K562 (cell line): ENCODE measurements at regions not wholly inside any gene's neighbourhood (a gene's known extent, or its start where the extent isn't known, plus 50 kb on each side); places are given as distances from the start of the nearest gene placed in this dataset.

Source experiments
- C11orf30 ChIP-seq: fragments of 450-650 bp; IDR thresholded peaks from 2 replicates; pipeline ENCODE4 v1.6.1; 2016; ENCODE audit warnings: low read depth, mild to moderate bottlenecking
- CBX8 ChIP-seq: fragments of 200-600 bp; sonication (generic); IDR thresholded peaks from 2 replicates; pipeline ENCODE4 v1.6.1; 2012; ENCODE audit warnings: borderline replicate concordance, mixed run types, low read depth, mild to moderate bottlenecking, moderate library complexity, mixed read lengths, low read length, control low read depth, inconsistent platforms; ENCODE audit not compliant: poor library complexity, severe bottlenecking; ENCODE audit errors: extremely low read depth
- ESRRB ChIP-seq: fragments of 250-450 bp; sonication (Bioruptor Pico); IDR thresholded peaks from 2 replicates; pipeline ENCODE4 v1.5.0; 2020; ENCODE audit warnings: mild to moderate bottlenecking, moderate library complexity, borderline replicate concordance
- GABPA ChIP-seq: fragments of 200-800 bp; sonication (Bioruptor generic); conservative IDR thresholded peaks from 2 replicates; pipeline ENCODE4 v1.6.1; 2016; ENCODE audit warnings: low read depth, missing genetic modification characterization, missing compliant biosample characterization
- KDM1A ChIP-seq, 2 experiments: fragments of 450-650 bp; IDR thresholded peaks; 2 replicates each; pipeline ENCODE4 v1.6.1; 2016; ENCODE audit warnings: mild to moderate bottlenecking in 2 of 2
- KLF10 ChIP-seq: fragments of 250-450 bp; sonication (Bioruptor Pico); IDR thresholded peaks from 2 replicates; pipeline ENCODE4 v1.6.1; 2021; ENCODE audit warnings: matching md5 sums
- PCBP1 ChIP-seq: fragments of 200-400 bp; formaldehyde crosslinking; IDR thresholded peaks from 2 replicates; pipeline ENCODE4 v1.6.1; 2018; ENCODE audit warnings: mild to moderate bottlenecking, low read depth, low read length; ENCODE audit not compliant: poor library complexity, severe bottlenecking
- RAD21 ChIP-seq, 2 experiments: fragments of 250-450 bp in 1 of 2; fragments of 450-650 bp in 1 of 2; sonication (Bioruptor Pico) in 1 of 2; formaldehyde crosslinking in 1 of 2; IDR thresholded peaks in 1 of 2; conservative IDR thresholded peaks in 1 of 2; 2 replicates each; pipeline versions ENCODE4 v1.4.0 to v1.8.0; 2020 to 2022; ENCODE audit warnings: mild to moderate bottlenecking in 2 of 2, moderate library complexity in 1 of 2
- SIN3B ChIP-seq: fragments of 450-650 bp; IDR thresholded peaks from 2 replicates; pipeline ENCODE4 v1.6.1; 2017; ENCODE audit warnings: low read depth, mild to moderate bottlenecking, moderate library complexity
- SRSF1 ChIP-seq: fragments of 200-400 bp; formaldehyde crosslinking; IDR thresholded peaks from 2 replicates; pipeline ENCODE4 v1.6.1; 2017; ENCODE audit warnings: mild to moderate bottlenecking, low read depth, low read length, moderate library complexity
- TF ChIP-seq, protein P1 (sequence below): fragments of 250-450 bp; sonication (Bioruptor Pico); IDR thresholded peaks from 2 replicates; pipeline ENCODE4 v1.4.0; 2020; ENCODE audit warnings: mild to moderate bottlenecking, moderate library complexity, borderline replicate concordance
- TF ChIP-seq, protein P2 (sequence below): fragments of 250-450 bp; sonication (Bioruptor Pico); IDR thresholded peaks from 2 replicates; pipeline ENCODE4 v1.8.0; 2022; ENCODE audit warnings: inconsistent platforms, mild to moderate bottlenecking, moderate library complexity, borderline replicate concordance
- TF ChIP-seq, protein P3 (sequence below): fragments of 450-650 bp; conservative IDR thresholded peaks from 2 replicates; pipeline ENCODE4 v1.6.1; 2016; ENCODE audit warnings: missing genetic modification characterization, low read depth, mild to moderate bottlenecking, missing compliant biosample characterization, moderate library complexity
- TF ChIP-seq, protein P4 (sequence below): fragments of 250-450 bp; sonication (Bioruptor Pico); IDR thresholded peaks from 2 replicates; pipeline ENCODE4 v1.4.0; 2020; ENCODE audit warnings: mild to moderate bottlenecking, moderate library complexity
- TF ChIP-seq, protein P5 (sequence below), 2 experiments: fragments of 450-650 bp; IDR thresholded peaks; 2 replicates each; pipeline ENCODE4 v1.6.1; 2016
- TF ChIP-seq, protein P6 (sequence below): fragments of 250-450 bp; sonication (Bioruptor Pico); IDR thresholded peaks from 2 replicates; pipeline ENCODE4 v1.8.0; 2021; ENCODE audit warnings: borderline replicate concordance, mild to moderate bottlenecking, moderate library complexity; ENCODE audit not compliant: poor library complexity, severe bottlenecking

DNA sequence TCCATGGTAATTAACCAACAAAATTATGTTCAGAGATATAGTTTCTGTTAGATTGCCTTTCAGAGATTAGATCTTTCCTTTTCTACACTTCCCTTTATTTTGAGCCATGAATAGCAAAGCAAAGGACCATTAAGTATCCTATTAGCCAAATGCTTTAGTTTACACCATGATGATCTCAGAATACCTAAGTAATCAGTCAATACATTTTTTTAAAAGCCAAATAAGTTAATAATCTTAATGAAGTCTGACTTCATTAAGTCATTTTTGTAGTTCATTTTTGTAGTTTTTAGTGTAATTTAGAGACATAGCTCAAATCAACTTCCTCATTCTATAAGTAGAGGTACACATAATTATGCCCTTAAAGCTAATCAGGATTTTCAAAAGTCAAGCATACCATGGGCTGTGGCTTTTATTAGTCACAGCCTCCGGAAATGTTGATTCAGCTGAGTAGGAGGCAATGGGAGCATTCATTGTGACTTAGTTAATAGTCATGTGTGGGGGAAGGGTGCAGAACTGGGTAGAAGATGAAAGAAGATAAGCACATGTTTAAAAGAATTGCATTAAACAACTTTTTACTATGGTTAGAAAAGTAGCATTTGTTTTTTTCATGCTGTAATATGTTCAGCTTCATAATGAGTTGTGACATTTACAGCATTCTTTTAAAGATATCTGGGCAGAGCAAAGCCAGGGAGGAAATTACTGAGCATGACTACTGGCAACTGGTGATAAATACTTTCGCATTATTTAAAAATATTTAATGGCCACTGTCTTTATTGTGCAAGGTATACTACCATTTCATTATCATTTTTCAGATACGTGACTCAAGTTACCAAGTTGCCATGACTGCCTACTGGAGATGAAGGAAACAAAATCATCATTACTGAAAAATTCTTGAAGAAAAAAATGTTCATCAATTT, 57.3 kb upstream of the CCDC71L start (continued):
- TF ChIP-seq, protein P1, sequence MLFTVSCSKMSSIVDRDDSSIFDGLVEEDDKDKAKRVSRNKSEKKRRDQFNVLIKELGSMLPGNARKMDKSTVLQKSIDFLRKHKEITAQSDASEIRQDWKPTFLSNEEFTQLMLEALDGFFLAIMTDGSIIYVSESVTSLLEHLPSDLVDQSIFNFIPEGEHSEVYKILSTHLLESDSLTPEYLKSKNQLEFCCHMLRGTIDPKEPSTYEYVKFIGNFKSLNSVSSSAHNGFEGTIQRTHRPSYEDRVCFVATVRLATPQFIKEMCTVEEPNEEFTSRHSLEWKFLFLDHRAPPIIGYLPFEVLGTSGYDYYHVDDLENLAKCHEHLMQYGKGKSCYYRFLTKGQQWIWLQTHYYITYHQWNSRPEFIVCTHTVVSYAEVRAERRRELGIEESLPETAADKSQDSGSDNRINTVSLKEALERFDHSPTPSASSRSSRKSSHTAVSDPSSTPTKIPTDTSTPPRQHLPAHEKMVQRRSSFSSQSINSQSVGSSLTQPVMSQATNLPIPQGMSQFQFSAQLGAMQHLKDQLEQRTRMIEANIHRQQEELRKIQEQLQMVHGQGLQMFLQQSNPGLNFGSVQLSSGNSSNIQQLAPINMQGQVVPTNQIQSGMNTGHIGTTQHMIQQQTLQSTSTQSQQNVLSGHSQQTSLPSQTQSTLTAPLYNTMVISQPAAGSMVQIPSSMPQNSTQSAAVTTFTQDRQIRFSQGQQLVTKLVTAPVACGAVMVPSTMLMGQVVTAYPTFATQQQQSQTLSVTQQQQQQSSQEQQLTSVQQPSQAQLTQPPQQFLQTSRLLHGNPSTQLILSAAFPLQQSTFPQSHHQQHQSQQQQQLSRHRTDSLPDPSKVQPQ (CRISPR knock-in tag), result no peak
- TF ChIP-seq CBX8, result no peak
- TF ChIP-seq RAD21 (CRISPR knock-in tag; conservative IDR thresholded peaks at IDR 0.05 in 1 of 2, IDR thresholded peaks at IDR 0.05 in 1 of 2), result peak; percentile 26
- no peak for TF ChIP-seq KLF10 (CRISPR knock-in tag)
- TF ChIP-seq, protein P2, sequence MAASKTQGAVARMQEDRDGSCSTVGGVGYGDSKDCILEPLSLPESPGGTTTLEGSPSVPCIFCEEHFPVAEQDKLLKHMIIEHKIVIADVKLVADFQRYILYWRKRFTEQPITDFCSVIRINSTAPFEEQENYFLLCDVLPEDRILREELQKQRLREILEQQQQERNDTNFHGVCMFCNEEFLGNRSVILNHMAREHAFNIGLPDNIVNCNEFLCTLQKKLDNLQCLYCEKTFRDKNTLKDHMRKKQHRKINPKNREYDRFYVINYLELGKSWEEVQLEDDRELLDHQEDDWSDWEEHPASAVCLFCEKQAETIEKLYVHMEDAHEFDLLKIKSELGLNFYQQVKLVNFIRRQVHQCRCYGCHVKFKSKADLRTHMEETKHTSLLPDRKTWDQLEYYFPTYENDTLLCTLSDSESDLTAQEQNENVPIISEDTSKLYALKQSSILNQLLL (CRISPR knock-in tag), result no peak
- peak; percentile 67 for TF ChIP-seq GABPA (tag)
- peak; percentile 87 to 92 for TF ChIP-seq KDM1A (IDR thresholded peaks at IDR 0.05)
- TF ChIP-seq, protein P3, sequence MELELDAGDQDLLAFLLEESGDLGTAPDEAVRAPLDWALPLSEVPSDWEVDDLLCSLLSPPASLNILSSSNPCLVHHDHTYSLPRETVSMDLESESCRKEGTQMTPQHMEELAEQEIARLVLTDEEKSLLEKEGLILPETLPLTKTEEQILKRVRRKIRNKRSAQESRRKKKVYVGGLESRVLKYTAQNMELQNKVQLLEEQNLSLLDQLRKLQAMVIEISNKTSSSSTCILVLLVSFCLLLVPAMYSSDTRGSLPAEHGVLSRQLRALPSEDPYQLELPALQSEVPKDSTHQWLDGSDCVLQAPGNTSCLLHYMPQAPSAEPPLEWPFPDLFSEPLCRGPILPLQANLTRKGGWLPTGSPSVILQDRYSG (tag), result 0 out of 2 replicates have a peak, but pooled peaks have one; percentile 28
- TF ChIP-seq C11orf30, result peak; percentile 76
- TF ChIP-seq ESRRB (CRISPR knock-in tag), result no peak
- TF ChIP-seq, protein P4, sequence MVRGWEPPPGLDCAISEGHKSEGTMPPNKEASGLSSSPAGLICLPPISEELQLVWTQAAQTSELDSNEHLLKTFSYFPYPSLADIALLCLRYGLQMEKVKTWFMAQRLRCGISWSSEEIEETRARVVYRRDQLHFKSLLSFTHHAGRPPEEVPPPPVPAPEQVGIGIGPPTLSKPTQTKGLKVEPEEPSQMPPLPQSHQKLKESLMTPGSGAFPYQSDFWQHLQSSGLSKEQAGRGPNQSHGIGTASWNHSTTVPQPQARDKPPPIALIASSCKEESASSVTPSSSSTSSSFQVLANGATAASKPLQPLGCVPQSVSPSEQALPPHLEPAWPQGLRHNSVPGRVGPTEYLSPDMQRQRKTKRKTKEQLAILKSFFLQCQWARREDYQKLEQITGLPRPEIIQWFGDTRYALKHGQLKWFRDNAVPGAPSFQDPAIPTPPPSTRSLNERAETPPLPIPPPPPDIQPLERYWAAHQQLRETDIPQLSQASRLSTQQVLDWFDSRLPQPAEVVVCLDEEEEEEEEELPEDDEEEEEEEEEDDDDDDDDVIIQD (CRISPR knock-in tag), result no peak
- TF ChIP-seq, protein P5, sequence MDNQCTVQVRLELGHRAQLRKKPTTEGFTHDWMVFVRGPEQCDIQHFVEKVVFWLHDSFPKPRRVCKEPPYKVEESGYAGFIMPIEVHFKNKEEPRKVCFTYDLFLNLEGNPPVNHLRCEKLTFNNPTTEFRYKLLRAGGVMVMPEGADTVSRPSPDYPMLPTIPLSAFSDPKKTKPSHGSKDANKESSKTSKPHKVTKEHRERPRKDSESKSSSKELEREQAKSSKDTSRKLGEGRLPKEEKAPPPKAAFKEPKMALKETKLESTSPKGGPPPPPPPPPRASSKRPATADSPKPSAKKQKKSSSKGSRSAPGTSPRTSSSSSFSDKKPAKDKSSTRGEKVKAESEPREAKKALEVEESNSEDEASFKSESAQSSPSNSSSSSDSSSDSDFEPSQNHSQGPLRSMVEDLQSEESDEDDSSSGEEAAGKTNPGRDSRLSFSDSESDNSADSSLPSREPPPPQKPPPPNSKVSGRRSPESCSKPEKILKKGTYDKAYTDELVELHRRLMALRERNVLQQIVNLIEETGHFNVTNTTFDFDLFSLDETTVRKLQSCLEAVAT (IDR thresholded peaks at IDR 0.05), result peak in 1 of 2 experiments; percentile 73; a peak in 2 of 4 replicates
- no peak for TF ChIP-seq SIN3B
- TF ChIP-seq PCBP1, result no peak
- TF ChIP-seq SRSF1, result no peak
- TF ChIP-seq, protein P6, sequence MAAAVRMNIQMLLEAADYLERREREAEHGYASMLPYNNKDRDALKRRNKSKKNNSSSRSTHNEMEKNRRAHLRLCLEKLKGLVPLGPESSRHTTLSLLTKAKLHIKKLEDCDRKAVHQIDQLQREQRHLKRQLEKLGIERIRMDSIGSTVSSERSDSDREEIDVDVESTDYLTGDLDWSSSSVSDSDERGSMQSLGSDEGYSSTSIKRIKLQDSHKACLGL (CRISPR knock-in tag), result no peak
